Fibroblast of pulmonary artery (primary cell): ENCODE measurements at regions not wholly inside any gene's neighbourhood (a gene's known extent, or its start where the extent isn't known, plus 50 kb on each side); places are given as distances from the start of the nearest gene placed in this dataset.

ENCODE experiments used
- DNase-seq: peaks from one replicate; pipeline ENCODE4 v3.0.0-alpha.2; 2010; ENCODE audit warnings: low read depth
- H3K4me3 ChIP-seq: replicated peaks from 2 replicates; pipeline ENCODE4 v1.5.1; 2011; ENCODE audit warnings: low read depth, mild to moderate bottlenecking, control low read depth, low read length, moderate library complexity
- CTCF ChIP-seq: IDR thresholded peaks from 2 replicates; pipeline ENCODE4 v1.5.1; 2011; ENCODE audit warnings: mild to moderate bottlenecking, control low read depth, low read length, inconsistent platforms; ENCODE audit errors: missing control alignments

GRCh38 chr5:2432076-2432920, 319.2 kb downstream of the IRX2 start:
- TF ChIP-seq CTCF: no peak
- H3K4me3 ChIP-seq: no peak overlapping the region
- no peak for DNase-seq

GRCh38 chr5:2430606-2431005, 320.9 kb downstream of the IRX2 start:
- TF ChIP-seq CTCF: no peak
- no peak for DNase-seq
- no peak overlapping the region for H3K4me3 ChIP-seq

- no peak for DNase-seq
- no peak for TF ChIP-seq CTCF
- no peak overlapping the region for H3K4me3 ChIP-seq
Measured at GRCh38 chr5:2427983-2428382, 323.5 kb downstream of the IRX2 start.

- TF ChIP-seq CTCF: no peak
- DNase-seq: no peak
- no peak overlapping the region for H3K4me3 ChIP-seq
Measured at GRCh38 chr5:2423634-2424033, 327.8 kb downstream of the IRX2 start.

- no peak for TF ChIP-seq CTCF
- no peak for DNase-seq
- H3K4me3 ChIP-seq: no peak overlapping the region
Measured at GRCh38 chr5:2417301-2417700, 334.2 kb downstream of the IRX2 start.

GRCh38 chr5:2415678-2416077, 335.8 kb downstream of the IRX2 start:
- no peak for DNase-seq
- no peak overlapping the region for H3K4me3 ChIP-seq
- no peak for TF ChIP-seq CTCF

GRCh38 chr5:2410451-2410850, 341.0 kb downstream of the IRX2 start:
- no peak for DNase-seq
- H3K4me3 ChIP-seq: no peak overlapping the region
- no peak for TF ChIP-seq CTCF
